GM23338 (cell line): ENCODE measurements at regions not wholly inside any gene's neighbourhood (a gene's known extent, or its start where the extent isn't known, plus 50 kb on each side); places are given as distances from the start of the nearest gene placed in this dataset.

Source experiments
- ATAC-seq: fragments of 200-7000 bp; cut with Tn5 transposase; 3 replicates; pipeline ENCODE4 v1.9.1; 2020
- DNase-seq: peaks from one replicate; pipeline ENCODE4 v3.0.0-alpha.2; 2015; ENCODE audit warnings: low spot score
- H2AFZ ChIP-seq: fragments of 200-600 bp; sonication (generic); 2 replicates; pipeline ENCODE4 v1.8.0; 2016; ENCODE audit warnings: antibody characterized with exemption, mild to moderate bottlenecking, moderate library complexity
- H3F3A ChIP-seq: fragments of 200-600 bp; sonication (generic); replicated peaks from 2 replicates; pipeline ENCODE4 v1.8.0; 2017; ENCODE audit warnings: antibody characterized with exemption, mixed run types, low read depth
- H3K27ac ChIP-seq: fragments of 200-600 bp; sonication (generic); 2 replicates; pipeline ENCODE4 v1.6.1; 2016; ENCODE audit warnings: low read depth
- H3K27me3 ChIP-seq: fragments of 200-600 bp; sonication (generic); 2 replicates; pipeline ENCODE4 v1.8.0; 2016; ENCODE audit warnings: mild to moderate bottlenecking, mixed run types, moderate library complexity; ENCODE audit not compliant: insufficient read depth
- H3K36me3 ChIP-seq: fragments of 200-600 bp; sonication (generic); 2 replicates; pipeline ENCODE4 v1.8.0; 2016; ENCODE audit warnings: mild to moderate bottlenecking; ENCODE audit not compliant: insufficient read depth
- H3K4me1 ChIP-seq: fragments of 200-600 bp; sonication (generic); 2 replicates; pipeline ENCODE4 v1.8.0; 2016; ENCODE audit warnings: mild to moderate bottlenecking, moderate library complexity; ENCODE audit not compliant: insufficient read depth
- H3K4me2 ChIP-seq: fragments of 200-600 bp; sonication (generic); 2 replicates; pipeline ENCODE4 v1.7.1; 2017; ENCODE audit warnings: mixed run types
- H3K4me3 ChIP-seq: fragments of 200-600 bp; sonication (generic); 2 replicates; pipeline ENCODE4 v1.6.1; 2016; ENCODE audit warnings: mixed run types
- H3K79me2 ChIP-seq: fragments of 200-600 bp; sonication (generic); replicated peaks from 2 replicates; pipeline ENCODE4 v1.8.0; 2017; ENCODE audit warnings: mild to moderate bottlenecking; ENCODE audit not compliant: insufficient read depth
- H3K9me2 ChIP-seq: fragments of 200-600 bp; sonication (generic); 2 replicates; pipeline ENCODE4 v1.8.0; 2017; ENCODE audit not compliant: insufficient read depth
- H4K20me1 ChIP-seq: fragments of 200-600 bp; sonication (generic); replicated peaks from 2 replicates; pipeline ENCODE4 v1.8.0; 2017; ENCODE audit warnings: mild to moderate bottlenecking; ENCODE audit not compliant: insufficient read depth
- H3K27ac Mint-ChIP-seq: 2 replicates; pipeline ENCODE4 v1.8.0; 2020; ENCODE audit warnings: inconsistent platforms, mild to moderate bottlenecking, moderate library complexity, mixed read lengths
- H3K27me3 Mint-ChIP-seq: 3 replicates; pipeline ENCODE4 v1.8.0; 2022; ENCODE audit warnings: low read depth, mild to moderate bottlenecking, moderate library complexity, mixed read lengths, inconsistent platforms; ENCODE audit not compliant: insufficient read depth, poor library complexity
- H3K36me3 Mint-ChIP-seq: 3 replicates; pipeline ENCODE4 v1.8.0; 2021; ENCODE audit warnings: low read depth, mild to moderate bottlenecking, inconsistent platforms, moderate library complexity, mixed read lengths
- H3K4me1 Mint-ChIP-seq: 3 replicates; pipeline ENCODE4 v1.8.0; 2020; ENCODE audit warnings: mild to moderate bottlenecking, inconsistent platforms, mixed read lengths
- H3K4me3 Mint-ChIP-seq: 3 replicates; pipeline ENCODE4 v1.8.0; 2021; ENCODE audit warnings: moderate library complexity, mild to moderate bottlenecking, inconsistent platforms, mixed read lengths
- H3K9me3 Mint-ChIP-seq: 3 replicates; pipeline ENCODE4 v1.8.0; 2020; ENCODE audit warnings: moderate library complexity, mild to moderate bottlenecking, inconsistent platforms, mixed read lengths
- CREB1 ChIP-seq: fragments of 250-450 bp; sonication (Bioruptor Pico); IDR thresholded peaks from 2 replicates; pipeline ENCODE4 v1.5.0; 2020; ENCODE audit warnings: low read depth, mild to moderate bottlenecking, moderate library complexity
- CTCF ChIP-seq, 2 experiments: fragments of 200-600 bp in 1 of 2; sonication (generic) in 1 of 2; conservative IDR thresholded peaks; 2 replicates each; pipeline versions ENCODE4 v1.5.1 to v1.6.1; 2016 to 2017; ENCODE audit warnings: antibody characterized with exemption in 2 of 2, low read depth in 2 of 2, mild to moderate bottlenecking in 2 of 2, moderate library complexity in 1 of 2
- ETS1 ChIP-seq: IDR thresholded peaks from 2 replicates; pipeline ENCODE4 v1.6.1; 2016; ENCODE audit warnings: antibody characterized with exemption
- EZH2 ChIP-seq: fragments of 200-600 bp; sonication (generic); IDR thresholded peaks from one replicate; pipeline ENCODE4 v1.8.0; 2017; ENCODE audit warnings: antibody characterized with exemption, mild to moderate bottlenecking, low read depth; ENCODE audit not compliant: unreplicated experiment
- EZH2phosphoT487 ChIP-seq: fragments of 200-600 bp; sonication (generic); IDR thresholded peaks from one replicate; pipeline ENCODE4 v1.8.1; 2018; ENCODE audit warnings: antibody characterized with exemption; ENCODE audit not compliant: unreplicated experiment
- JUNB ChIP-seq: IDR thresholded peaks from one replicate; pipeline ENCODE4 v1.6.1; 2016; ENCODE audit warnings: antibody characterized with exemption; ENCODE audit not compliant: unreplicated experiment
- NANOG ChIP-seq: IDR thresholded peaks from 2 replicates; pipeline ENCODE4 v1.6.1; 2016; ENCODE audit warnings: antibody characterized with exemption, borderline replicate concordance
- POLR2AphosphoS5 ChIP-seq: IDR thresholded peaks from 2 replicates; pipeline ENCODE4 v1.6.1; 2016; ENCODE audit warnings: antibody characterized with exemption, low read depth
- REST ChIP-seq: IDR thresholded peaks from one replicate; pipeline ENCODE4 v1.6.1; 2018; ENCODE audit warnings: antibody characterized with exemption; ENCODE audit not compliant: unreplicated experiment
- STAT1 ChIP-seq: IDR thresholded peaks from one replicate; pipeline ENCODE4 v1.6.1; 2016; ENCODE audit warnings: antibody characterized with exemption; ENCODE audit not compliant: unreplicated experiment
- ZNF114 ChIP-seq: fragments of 250-450 bp; sonication (Bioruptor Pico); IDR thresholded peaks from 2 replicates; pipeline ENCODE4 v1.5.0; 2020; ENCODE audit warnings: mild to moderate bottlenecking, moderate library complexity
- ZNF331 ChIP-seq: fragments of 250-450 bp; sonication (Bioruptor Pico); IDR thresholded peaks from 2 replicates; pipeline ENCODE4 v1.5.0; 2020; ENCODE audit warnings: low read depth, mild to moderate bottlenecking, moderate library complexity

GRCh38 chr2:121862286-121862685 is 106.8 kb downstream of the TSN start:
- Histone ChIP-seq H3K9me2 (peaks cover 12% of the 10 kb centered on the region; the same call in 1 of the 2 replicates), H3K27me3 (no peaks in the 10 kb centered on the region), H4K20me1 (no peaks in the 10 kb centered on the region), H3K4me1 (no peaks in the 10 kb centered on the region), H2AFZ (no peak overlapping the region), H3K36me3 (0 out of 2 replicates have a peak, but pooled peaks cover 4% of the 10 kb centered on the region), H3K4me3 (no peak overlapping the region), H3F3A (no peaks in the 10 kb centered on the region), H3K27ac (no peak overlapping the region), H3K4me2 (no peak overlapping the region), H3K79me2 (no peaks in the 10 kb centered on the region)
- H3K27me3 Mint-ChIP-seq = peaks cover 1% of the 10 kb centered on the region
- no peak overlapping the region for H3K27ac Mint-ChIP-seq
- no peak for TF ChIP-seq NANOG
- TF ChIP-seq ETS1 = no peak
- H3K36me3 Mint-ChIP-seq = peaks cover 6% of the 10 kb centered on the region; the same call in 2 of the 3 replicates
- peaks cover 10% of the 10 kb centered on the region for H3K9me3 Mint-ChIP-seq
- no peak overlapping the region for H3K4me3 Mint-ChIP-seq
- DNase-seq (no peak), ATAC-seq (no peak)
- no peaks in the 10 kb centered on the region for H3K4me1 Mint-ChIP-seq

GRCh38 chr2:121865914-121866313 is 110.5 kb downstream of the TSN start:
- ATAC-seq (no peak), DNase-seq (no peak)
- Mint-ChIP-seq H3K9me3 (peaks cover 10% of the 10 kb centered on the region), H3K4me1 (peaks cover 5% of the 10 kb centered on the region; the same call in 2 of the 3 replicates), H3K4me3 (no peak overlapping the region), H3K27ac (no peak overlapping the region), H3K27me3 (peaks cover under 1% of the 10 kb centered on the region), H3K36me3 (peaks cover 6% of the 10 kb centered on the region; the same call in 2 of the 3 replicates)
- Histone ChIP-seq H3K79me2 (no peaks in the 10 kb centered on the region), H3K4me1 (no peaks in the 10 kb centered on the region), H3F3A (no peaks in the 10 kb centered on the region), H2AFZ (no peak overlapping the region), H3K4me2 (no peak overlapping the region), H3K36me3 (0 out of 2 replicates have a peak, but pooled peaks cover 4% of the 10 kb centered on the region), H3K27ac (no peak overlapping the region), H3K9me2 (no peaks in the 10 kb centered on the region; the same call in 1 of the 2 replicates), H3K27me3 (no peaks in the 10 kb centered on the region), H4K20me1 (no peaks in the 10 kb centered on the region), H3K4me3 (no peak overlapping the region)
- no peak for TF ChIP-seq CREB1 (CRISPR knock-in tag)

GRCh38 chr2:121866789-121867188 is 111.3 kb downstream of the TSN start:
- Histone ChIP-seq H2AFZ (no peak overlapping the region), H3K9me2 (no peaks in the 10 kb centered on the region; the same call in 1 of the 2 replicates), H3F3A (no peaks in the 10 kb centered on the region), H3K27me3 (no peaks in the 10 kb centered on the region), H3K4me3 (no peak overlapping the region), H3K79me2 (no peaks in the 10 kb centered on the region), H3K36me3 (0 out of 2 replicates have a peak, but pooled peaks cover 4% of the 10 kb centered on the region), H3K4me2 (no peak overlapping the region), H3K27ac (no peak overlapping the region), H4K20me1 (no peaks in the 10 kb centered on the region), H3K4me1 (no peaks in the 10 kb centered on the region)
- Mint-ChIP-seq H3K27me3 (no peaks in the 10 kb centered on the region), H3K4me1 (peaks cover 5% of the 10 kb centered on the region; the same call in 2 of the 3 replicates), H3K36me3 (peaks cover 6% of the 10 kb centered on the region; the same call in 2 of the 3 replicates), H3K9me3 (peaks cover 10% of the 10 kb centered on the region), H3K27ac (no peak overlapping the region), H3K4me3 (no peak overlapping the region)
- no peak for DNase-seq
- no peak for ATAC-seq
- TF ChIP-seq EZH2phosphoT487 (no peak), CREB1 (CRISPR knock-in tag) (no peak), JUNB (no peak), STAT1 (no peak), EZH2 (no peak), REST (no peak), ZNF114 (no peak), POLR2AphosphoS5 (no peak), ZNF331 (CRISPR knock-in tag) (no peak), CTCF (conservative IDR thresholded peaks at IDR 0.05; ENCODE audit: low read depth in 2 of 2) (no peak)
